ENCODE measurements at regions not wholly inside any gene's neighbourhood (a gene's known extent, or its start where the extent isn't known, plus 50 kb on each side); places are given as distances from the start of the nearest gene placed in this dataset.

GRCh38 chr15:89399238-89400115 is 64.9 kb upstream of the POLG start:
- peak; percentile 57 for DNase-seq (ENCODE audit: low spot score)

- DNase-seq (ENCODE audit: low spot score) = no peak
Observed at GRCh38 chr15:89398896-89399237, 64.2 kb upstream of the POLG start.

- DNase-seq (ENCODE audit: low spot score) = no peak
Observed at GRCh38 chr15:89397653-89398023, 63.0 kb upstream of the POLG start.

GRCh38 chr15:89396723-89397652 is 62.4 kb upstream of the POLG start:
- no peak for DNase-seq (ENCODE audit: low spot score)

- DNase-seq (ENCODE audit: low spot score) = no peak
Observed at GRCh38 chr15:89395996-89396395, 61.4 kb upstream of the POLG start.

- DNase-seq (ENCODE audit: low spot score) = no peak
Observed at GRCh38 chr15:89395461-89395871, 60.8 kb upstream of the POLG start.

GRCh38 chr15:89395031-89395430 is 60.4 kb upstream of the POLG start:
- no peak for DNase-seq (ENCODE audit: low spot score)

GRCh38 chr15:89393056-89393455 is 58.4 kb upstream of the POLG start:
- DNase-seq (ENCODE audit: low spot score) = no peak

GRCh38 chr15:89391685-89392257 is 57.1 kb upstream of the POLG start:
- no peak for DNase-seq (ENCODE audit: low spot score)

- no peak for DNase-seq (ENCODE audit: low spot score)
Observed at GRCh38 chr15:89389841-89390603, 55.4 kb upstream of the POLG start.

GRCh38 chr15:89387140-89387903 is 52.7 kb upstream of the POLG start:
- no peak for DNase-seq (ENCODE audit: low spot score)

- no peak for DNase-seq (ENCODE audit: low spot score)
Observed at GRCh38 chr15:89385596-89386331, 51.1 kb upstream of the POLG start.

All from GM03348 (cell line).